Stimulated activated memory B cell treated with anti-CD40 and anti-IgM and Interleukin-4, amounts not matched to agents 10 μg/mL and 1 μg/mL and 100 μg/mL, for 72 hours (primary cell): ENCODE measurements at regions not wholly inside any gene's neighbourhood (a gene's known extent, or its start where the extent isn't known, plus 50 kb on each side); places are given as distances from the start of the nearest gene placed in this dataset.

Experiments
- ATAC-seq: fragments of 150-1000 bp; cut with Tn5 transposase; 2 replicates; pipeline ENCODE4 v1.10.0; 2021
- H3K27ac Mint-ChIP-seq: one replicate; pipeline ENCODE4 v1.8.0; 2022; ENCODE audit warnings: mild to moderate bottlenecking, mixed read lengths
- H3K27me3 Mint-ChIP-seq: one replicate; pipeline ENCODE4 v1.8.0; 2022; ENCODE audit warnings: mixed read lengths
- H3K36me3 Mint-ChIP-seq: one replicate; pipeline ENCODE4 v1.8.0; 2022; ENCODE audit warnings: mixed read lengths
- H3K4me1 Mint-ChIP-seq: one replicate; pipeline ENCODE4 v1.8.0; 2022; ENCODE audit warnings: mixed read lengths
- H3K4me3 Mint-ChIP-seq: one replicate; pipeline ENCODE4 v1.8.0; 2022; ENCODE audit warnings: mild to moderate bottlenecking, moderate library complexity, mixed read lengths
- H3K9me3 Mint-ChIP-seq: one replicate; pipeline ENCODE4 v1.8.0; 2022; ENCODE audit warnings: mixed read lengths

DNA sequence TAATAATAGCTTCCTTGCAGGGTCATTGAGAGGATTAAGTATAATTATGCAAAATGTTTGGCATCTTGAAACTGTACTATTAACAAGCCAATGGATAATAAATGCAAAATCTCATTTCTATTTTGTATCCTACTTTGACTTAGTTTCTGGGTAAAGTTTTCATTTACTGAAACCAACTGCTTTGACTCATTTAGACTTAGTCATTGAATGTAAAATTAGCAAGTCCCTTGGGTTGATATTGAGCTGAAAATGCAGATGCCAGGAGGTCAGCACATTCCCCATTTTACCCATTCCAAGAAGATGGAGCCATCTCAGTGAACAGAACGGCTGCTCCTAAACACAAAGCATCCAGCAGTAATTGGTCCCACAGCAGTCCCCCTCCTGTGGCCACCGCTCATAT, 74.7 kb upstream of the GATB start:
- H3K36me3 Mint-ChIP-seq, result no peaks in the 10 kb centered on the region
- no peaks in the 10 kb centered on the region for H3K9me3 Mint-ChIP-seq
- H3K27ac Mint-ChIP-seq, result no peak overlapping the region
- H3K4me3 Mint-ChIP-seq, result no peak overlapping the region
- peaks cover 17% of the 10 kb centered on the region for H3K27me3 Mint-ChIP-seq
- no peak for ATAC-seq
- H3K4me1 Mint-ChIP-seq, result no peaks in the 10 kb centered on the region

DNA sequence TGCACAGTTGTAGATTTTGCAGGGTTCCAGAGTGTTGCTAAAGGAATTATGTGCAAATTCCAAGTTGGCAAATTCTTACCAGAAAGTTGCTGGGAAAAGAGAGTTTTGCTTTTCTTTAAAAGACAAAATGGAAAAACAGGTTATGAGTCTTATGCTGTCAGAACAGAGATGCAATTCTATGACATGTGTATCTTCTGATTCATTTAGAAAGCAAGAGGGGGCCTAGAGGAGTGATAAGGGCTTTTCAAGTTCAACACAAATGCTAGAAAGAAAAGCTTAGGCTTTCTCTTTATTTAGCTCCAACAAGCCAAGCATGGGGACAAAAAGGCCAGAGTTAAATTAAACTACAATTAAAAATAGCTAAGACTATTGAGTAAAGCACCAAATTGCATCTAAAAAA, 72.4 kb upstream of the GATB start:
- Mint-ChIP-seq H3K27ac (no peak overlapping the region), H3K4me3 (no peak overlapping the region), H3K4me1 (no peaks in the 10 kb centered on the region), H3K36me3 (no peaks in the 10 kb centered on the region), H3K27me3 (peaks cover 15% of the 10 kb centered on the region), H3K9me3 (no peaks in the 10 kb centered on the region)
- no peak for ATAC-seq

DNA sequence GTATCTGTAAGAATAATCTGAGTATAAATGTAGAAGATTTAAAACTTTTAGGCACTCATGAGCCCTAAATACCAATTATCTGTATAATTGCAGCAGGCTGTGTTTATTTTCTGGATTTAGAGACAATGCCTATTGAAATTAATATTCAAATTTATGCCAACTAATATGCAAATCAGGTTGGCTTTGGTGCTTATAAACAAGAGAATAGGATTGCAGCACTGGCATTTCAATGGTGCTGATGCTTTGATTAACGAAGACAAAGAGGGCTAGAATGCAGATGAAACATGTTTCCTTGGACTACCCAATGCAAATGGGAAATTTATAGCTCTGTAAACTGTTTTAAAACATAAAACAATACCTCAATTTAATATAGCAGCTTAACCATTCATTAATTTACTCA, 70.7 kb upstream of the GATB start:
- no peaks in the 10 kb centered on the region for H3K36me3 Mint-ChIP-seq
- H3K27me3 Mint-ChIP-seq, result peaks cover 5% of the 10 kb centered on the region
- no peak overlapping the region for H3K4me3 Mint-ChIP-seq
- no peaks in the 10 kb centered on the region for H3K9me3 Mint-ChIP-seq
- ATAC-seq, result no peak
- no peak overlapping the region for H3K27ac Mint-ChIP-seq
- no peaks in the 10 kb centered on the region for H3K4me1 Mint-ChIP-seq

DNA sequence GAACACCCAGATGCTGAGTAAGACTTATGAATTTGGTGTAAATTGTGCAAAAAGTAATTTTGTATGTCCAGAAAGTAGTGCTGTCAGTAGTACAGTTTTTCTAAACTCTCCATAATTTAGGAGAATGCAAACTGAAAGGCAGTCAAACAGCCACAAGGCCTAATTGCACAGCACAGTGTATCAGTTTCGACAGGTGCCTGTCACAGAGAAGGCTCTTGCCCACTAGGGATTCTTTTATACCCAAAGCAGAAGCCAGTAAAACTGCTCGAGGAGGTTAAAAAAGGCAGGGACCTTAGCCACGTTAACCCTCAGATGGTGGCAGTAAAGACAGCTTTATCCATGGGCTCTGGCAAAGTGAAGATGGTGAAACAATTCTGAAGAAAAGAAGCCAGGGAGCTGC, 69.4 kb upstream of the GATB start:
- Mint-ChIP-seq H3K27ac (no peak overlapping the region), H3K36me3 (no peaks in the 10 kb centered on the region), H3K4me1 (no peaks in the 10 kb centered on the region)

DNA sequence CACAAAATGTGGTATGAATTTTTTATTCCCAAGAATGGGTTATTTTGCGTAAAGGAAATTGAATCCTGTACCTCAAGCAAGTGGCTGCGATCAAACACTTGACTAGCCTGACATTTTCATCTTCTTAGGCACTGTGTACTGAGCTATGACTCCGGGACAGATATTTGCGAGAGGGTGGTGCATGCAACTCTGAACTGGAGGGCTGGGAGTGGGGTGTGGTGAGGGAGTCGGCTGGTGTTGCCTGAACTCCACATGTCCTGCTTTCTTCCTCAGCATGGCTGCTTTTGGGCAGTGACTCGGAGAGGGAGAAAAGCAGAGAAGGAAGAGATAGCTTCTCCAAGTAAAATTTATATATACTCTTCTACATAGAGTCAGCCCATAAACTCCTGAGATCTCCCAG, 68.5 kb upstream of the GATB start:
- H3K36me3 Mint-ChIP-seq, result no peaks in the 10 kb centered on the region
- no peaks in the 10 kb centered on the region for H3K27me3 Mint-ChIP-seq
- no peak for ATAC-seq
- no peak overlapping the region for H3K27ac Mint-ChIP-seq
- no peaks in the 10 kb centered on the region for H3K4me1 Mint-ChIP-seq
- H3K4me3 Mint-ChIP-seq, result no peak overlapping the region
- no peaks in the 10 kb centered on the region for H3K9me3 Mint-ChIP-seq

More for the DNA sequence above, 69.4 kb upstream of the GATB start:
- no peaks in the 10 kb centered on the region for H3K9me3 Mint-ChIP-seq
- H3K27me3 Mint-ChIP-seq, result no peaks in the 10 kb centered on the region
- ATAC-seq, result no peak
- no peak overlapping the region for H3K4me3 Mint-ChIP-seq

DNA sequence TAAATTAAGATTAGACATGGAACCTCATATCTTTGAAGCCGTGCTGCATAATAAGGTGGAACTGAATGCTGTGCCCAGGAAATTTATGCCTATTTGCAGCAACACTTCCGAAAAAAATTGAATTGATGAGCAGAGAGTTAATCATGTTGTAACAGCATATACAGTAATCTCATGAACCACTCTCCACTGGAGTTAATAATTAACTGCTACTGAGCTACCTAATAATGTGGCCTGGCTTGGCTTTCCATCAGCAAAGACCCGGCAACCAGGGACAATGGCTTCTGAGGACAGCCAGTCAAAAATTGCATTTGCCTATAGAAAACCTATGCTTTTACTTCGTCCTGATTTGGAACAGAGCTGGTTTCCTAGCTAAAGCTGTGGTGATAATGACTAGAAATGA, 63.8 kb upstream of the GATB start:
- H3K27ac Mint-ChIP-seq, result no peak overlapping the region
- H3K27me3 Mint-ChIP-seq, result peaks cover 15% of the 10 kb centered on the region
- no peak for ATAC-seq
- no peaks in the 10 kb centered on the region for H3K9me3 Mint-ChIP-seq
- H3K4me3 Mint-ChIP-seq, result no peak overlapping the region
- no peaks in the 10 kb centered on the region for H3K4me1 Mint-ChIP-seq
- H3K36me3 Mint-ChIP-seq, result no peaks in the 10 kb centered on the region

DNA sequence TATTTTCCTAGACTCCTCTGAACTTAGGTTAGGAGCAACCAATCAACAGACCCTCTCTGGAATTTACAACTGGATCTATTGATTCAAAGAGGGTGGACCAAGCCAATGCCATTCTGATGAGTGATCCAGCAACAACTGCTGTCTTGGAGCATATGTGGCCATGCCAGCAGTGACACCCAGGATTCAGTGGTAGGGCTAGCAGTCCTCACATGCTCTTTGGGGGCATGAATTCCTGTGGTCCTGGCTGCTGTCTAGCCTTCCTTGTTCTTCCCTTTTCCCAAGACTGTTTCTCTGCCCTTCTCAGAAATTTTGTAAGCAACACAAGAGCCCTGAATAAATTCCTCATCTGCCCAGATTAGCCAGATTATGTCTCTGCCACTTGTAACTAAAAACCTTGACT, 61.5 kb upstream of the GATB start:
- Mint-ChIP-seq H3K27ac (no peak overlapping the region), H3K36me3 (no peaks in the 10 kb centered on the region), H3K27me3 (peaks cover 15% of the 10 kb centered on the region), H3K9me3 (no peaks in the 10 kb centered on the region), H3K4me1 (no peaks in the 10 kb centered on the region), H3K4me3 (no peak overlapping the region)
- ATAC-seq, result no peak

DNA sequence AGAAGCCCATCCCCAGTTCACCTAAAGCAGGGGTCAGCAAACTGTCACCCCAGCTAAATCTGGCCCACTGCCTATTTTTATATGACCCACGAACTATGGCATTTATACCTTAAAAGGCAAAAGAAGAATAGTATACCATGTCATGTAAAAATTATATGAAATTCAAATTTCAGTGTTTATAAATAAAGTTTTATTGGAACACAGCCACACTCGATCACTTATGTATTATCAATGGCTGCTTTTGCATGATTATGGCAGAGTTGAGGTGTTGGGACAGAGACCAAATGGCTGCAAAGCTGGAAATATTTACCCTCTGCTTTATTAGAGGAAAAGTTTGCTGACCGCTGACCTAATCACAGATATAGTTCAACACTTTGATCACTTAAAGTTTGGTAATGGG, 59.2 kb upstream of the GATB start:
- H3K9me3 Mint-ChIP-seq, result no peaks in the 10 kb centered on the region
- H3K27ac Mint-ChIP-seq, result no peak overlapping the region
- no peak overlapping the region for H3K4me3 Mint-ChIP-seq
- H3K36me3 Mint-ChIP-seq, result no peaks in the 10 kb centered on the region
- H3K4me1 Mint-ChIP-seq, result no peaks in the 10 kb centered on the region
- peaks cover 15% of the 10 kb centered on the region for H3K27me3 Mint-ChIP-seq
- no peak for ATAC-seq

DNA sequence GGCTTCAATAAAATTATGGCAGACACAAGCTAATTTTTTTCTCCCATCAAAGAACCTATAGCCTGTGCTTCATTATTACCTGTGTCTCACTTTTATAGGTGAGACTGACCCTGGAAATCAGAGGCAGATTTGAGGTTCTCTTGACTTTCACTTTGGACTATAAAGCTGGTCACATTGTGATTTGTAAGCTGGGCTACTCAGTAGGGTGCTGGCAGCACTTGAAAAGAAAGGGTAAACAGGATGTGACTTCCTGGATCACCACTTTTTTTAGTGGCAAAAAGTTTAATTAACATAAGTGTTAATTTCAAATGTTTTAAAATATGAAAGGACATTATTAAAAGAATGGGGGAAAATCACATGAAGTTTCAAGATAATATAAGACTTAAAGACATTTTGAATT, 50.6 kb upstream of the GATB start:
- H3K4me3 Mint-ChIP-seq, result no peak overlapping the region
- no peaks in the 10 kb centered on the region for H3K4me1 Mint-ChIP-seq
- ATAC-seq, result no peak
- H3K9me3 Mint-ChIP-seq, result no peaks in the 10 kb centered on the region
- H3K36me3 Mint-ChIP-seq, result no peaks in the 10 kb centered on the region
- H3K27ac Mint-ChIP-seq, result no peak overlapping the region
- H3K27me3 Mint-ChIP-seq, result no peaks in the 10 kb centered on the region
